Natural killer cell treated with Interleukin-12 subunit alpha and Interleukin-12 subunit beta and Interleukin-15 and Interleukin-18, amount 100 ng/mL, for 72 hours (primary cell): ENCODE measurements at regions not wholly inside any gene's neighbourhood (a gene's known extent, or its start where the extent isn't known, plus 50 kb on each side); places are given as distances from the start of the nearest gene placed in this dataset.

Source experiments
- ATAC-seq, 2 donors: fragments of 150-1000 bp; cut with Tn5 transposase in 1 of 2; sonication (Bioruptor Pico), chemical (Tn5 transposase) in 1 of 2; 2 replicates each; pipeline ENCODE4 v1.10.0; 2021
- DNase-seq: peaks from one replicate; pipeline ENCODE4 v3.0.0; 2022; ENCODE audit warnings: low spot score
- H3K27ac Mint-ChIP-seq, 2 donors: 1 replicate in 1 of 2; 2 replicates in 1 of 2; pipeline ENCODE4 v1.8.0; 2022; ENCODE audit warnings: mixed read lengths in 2 of 2, mild to moderate bottlenecking in 1 of 2, moderate library complexity in 1 of 2
- H3K27me3 Mint-ChIP-seq, 2 donors: 1 replicate in 1 of 2; 2 replicates in 1 of 2; pipeline ENCODE4 v1.8.0; 2022; ENCODE audit warnings: mixed read lengths in 2 of 2
- H3K36me3 Mint-ChIP-seq: one replicate; pipeline ENCODE4 v1.8.0; 2022; ENCODE audit warnings: mixed read lengths
- H3K4me1 Mint-ChIP-seq, 2 donors: 1 replicate in 1 of 2; 2 replicates in 1 of 2; pipeline ENCODE4 v1.8.0; 2022; ENCODE audit warnings: low read depth in 2 of 2, mixed read lengths in 2 of 2, mild to moderate bottlenecking in 1 of 2
- H3K4me3 Mint-ChIP-seq: one replicate; pipeline ENCODE4 v1.8.0; 2022; ENCODE audit warnings: mixed read lengths
- H3K9me3 Mint-ChIP-seq: 2 replicates; pipeline ENCODE4 v1.8.0; 2022; ENCODE audit warnings: mixed read lengths

GRCh38 chr15:96272427-96272826, 58.1 kb upstream of the NR2F2 start:
- H3K9me3 Mint-ChIP-seq: no peaks in the 10 kb centered on the region
- ATAC-seq (no peak), DNase-seq (no peak)
- H3K27ac Mint-ChIP-seq: no peak overlapping the region
- H3K36me3 Mint-ChIP-seq: no peaks in the 10 kb centered on the region
- no peaks in the 10 kb centered on the region for H3K4me1 Mint-ChIP-seq
- H3K4me3 Mint-ChIP-seq: no peak overlapping the region
- H3K27me3 Mint-ChIP-seq: peaks cover 22 to 38% of the 10 kb centered on the region in 2 donors

- no peaks in the 10 kb centered on the region for H3K4me1 Mint-ChIP-seq
- peak in 1 of 2 donors; percentile 36 for ATAC-seq
- no peak for DNase-seq
- peaks cover 22 to 38% of the 10 kb centered on the region in 2 donors for H3K27me3 Mint-ChIP-seq
- no peaks in the 10 kb centered on the region for H3K36me3 Mint-ChIP-seq
- H3K27ac Mint-ChIP-seq: no peak overlapping the region
- no peak overlapping the region for H3K4me3 Mint-ChIP-seq
- H3K9me3 Mint-ChIP-seq: no peaks in the 10 kb centered on the region
Measured at GRCh38 chr15:96273317-96274086, 57.0 kb upstream of the NR2F2 start.

GRCh38 chr15:96274087-96274440, 56.4 kb upstream of the NR2F2 start:
- H3K27ac Mint-ChIP-seq: no peak overlapping the region
- H3K36me3 Mint-ChIP-seq: no peaks in the 10 kb centered on the region
- no peaks in the 10 kb centered on the region for H3K9me3 Mint-ChIP-seq
- no peaks in the 10 kb centered on the region for H3K4me1 Mint-ChIP-seq
- no peak overlapping the region for H3K4me3 Mint-ChIP-seq
- DNase-seq (no peak), ATAC-seq (no peak)
- peaks cover 20 to 35% of the 10 kb centered on the region in 2 donors for H3K27me3 Mint-ChIP-seq

GRCh38 chr15:96274698-96275097, 55.8 kb upstream of the NR2F2 start:
- Mint-ChIP-seq H3K27me3 (peaks cover 20 to 32% of the 10 kb centered on the region in 2 donors), H3K4me1 (no peaks in the 10 kb centered on the region), H3K36me3 (no peaks in the 10 kb centered on the region), H3K4me3 (no peak overlapping the region), H3K27ac (no peak overlapping the region), H3K9me3 (no peaks in the 10 kb centered on the region)
- DNase-seq (no peak), ATAC-seq (no peak)

GRCh38 chr15:96276438-96277210, 53.9 kb upstream of the NR2F2 start:
- Mint-ChIP-seq H3K9me3 (no peaks in the 10 kb centered on the region), H3K4me1 (no peaks in the 10 kb centered on the region), H3K4me3 (no peak overlapping the region), H3K36me3 (no peaks in the 10 kb centered on the region), H3K27me3 (peaks cover 17 to 26% of the 10 kb centered on the region in 2 donors), H3K27ac (no peak overlapping the region)
- ATAC-seq: no peak
- no peak for DNase-seq
